HCT116 (cell line): ENCODE measurements at regions not wholly inside any gene's neighbourhood (a gene's known extent, or its start where the extent isn't known, plus 50 kb on each side); places are given as distances from the start of the nearest gene placed in this dataset.

Experiments
- ATAC-seq: fragments of 200-7000 bp; cut with Tn5 transposase; 2 replicates; pipeline ENCODE4 v1.9.1; 2020; ENCODE audit warnings: mild to moderate bottlenecking, moderate library complexity
- BruUV-seq: library from RNA; stranded (reverse); fragments of 400-500 nt; replicated peaks from 2 replicates; lab custom pipeline; 2021; lab: Mats Ljungman, UMichigan
- CTCF ChIA-PET: fragments of 300-600 bp; sonication (Branson Sonifier 250); formaldehyde crosslinking; loops from one replicate; lab custom pipeline; 2021; ENCODE audit warnings: antibody characterized with exemption; lab: Charles Lee
- POLR2A ChIA-PET: fragments of 300-600, 350-600 bp; sonication (Branson Sonifier 250); formaldehyde crosslinking; loops from one replicate; lab custom pipeline; 2021; ENCODE audit warnings: antibody characterized with exemption; lab: Charles Lee
- RAD21 ChIA-PET, 2 experiments: fragments of 300-600 bp; sonication (Branson Sonifier 250); formaldehyde crosslinking; loops; one replicate each; lab custom pipeline; 2023; ENCODE audit warnings: low total read pairs in 2 of 2; ENCODE audit not compliant: uncharacterized antibody in 2 of 2, unreplicated experiment in 2 of 2, low non-redundant PET in 1 of 2; lab: Charles Lee
- DNase-seq: peaks from one replicate; pipeline ENCODE4 v3.0.0-alpha.2; 2010; ENCODE audit warnings: low read depth, low spot score
- H2AFZ ChIP-seq: fragments of 200-600 bp; shearing (Covaris generic), sonication (generic); 2 replicates; pipeline ENCODE4 v1.6.1; 2017; ENCODE audit warnings: low read depth, mixed run types, mixed read lengths, antibody characterized with exemption, low read length; ENCODE audit not compliant: poor library complexity, severe bottlenecking
- H3K27ac ChIP-seq: 2 replicates; pipeline ENCODE4 v1.5.1; 2012; ENCODE audit warnings: low read depth, low read length
- H3K27me3 ChIP-seq: fragments of 200-600 bp; sonication (generic); 2 replicates; pipeline ENCODE4 v1.6.1; 2016; ENCODE audit warnings: mixed run types, low read length, mixed read lengths; ENCODE audit not compliant: insufficient read depth
- H3K36me3 ChIP-seq, 2 experiments: fragments of 200-500 bp in 1 of 2; fragments of 200-600 bp in 1 of 2; sonication (Bioruptor generic) in 1 of 2; sonication (generic) in 1 of 2; 2 replicates each; pipeline versions ENCODE4 v1.5.1 to v1.6.1; 2014 to 2016; ENCODE audit warnings: low read length in 2 of 2, inconsistent platforms in 1 of 2, mixed read lengths in 1 of 2, mixed run types in 1 of 2; ENCODE audit not compliant: insufficient read depth in 2 of 2, control insufficient read depth in 1 of 2
- H3K4me1 ChIP-seq, 2 experiments: fragments of 200-600 bp in 1 of 2; sonication (generic) in 1 of 2; 2 replicates each; pipeline versions ENCODE4 v1.5.1 to v1.6.1; 2012 to 2017; ENCODE audit warnings: low read length in 2 of 2, inconsistent platforms in 1 of 2, mild to moderate bottlenecking in 1 of 2, mixed read lengths in 1 of 2, mixed run types in 1 of 2, moderate library complexity in 1 of 2; ENCODE audit not compliant: insufficient read depth in 2 of 2, control insufficient read depth in 1 of 2
- H3K4me2 ChIP-seq: fragments of 200-600 bp; sonication (generic); 2 replicates; pipeline ENCODE4 v1.6.1; 2017; ENCODE audit warnings: mixed run types, low read length, mixed read lengths
- H3K4me3 ChIP-seq, 2 experiments: fragments of 200-600 bp in 1 of 2; sonication (generic) in 1 of 2; replicated peaks in 1 of 2; 2 replicates each; pipeline ENCODE4 v1.5.1; 2011 to 2016; ENCODE audit warnings: low read length in 2 of 2, control low read depth in 1 of 2, low read depth in 1 of 2, mild to moderate bottlenecking in 1 of 2, mixed read lengths in 1 of 2, mixed run types in 1 of 2
- H3K79me2 ChIP-seq: fragments of 200-600 bp; sonication (generic); 2 replicates; pipeline ENCODE4 v1.6.1; 2017; ENCODE audit warnings: mild to moderate bottlenecking, mixed run types, low read length, moderate library complexity, mixed read lengths; ENCODE audit not compliant: insufficient read depth
- H3K9ac ChIP-seq: fragments of 200-600 bp; sonication (generic); 2 replicates; pipeline ENCODE4 v1.6.1; 2016; ENCODE audit warnings: low read length, mixed read lengths
- H3K9me2 ChIP-seq: fragments of 200-600 bp; sonication (generic), shearing (Covaris generic); 2 replicates; pipeline ENCODE4 v1.6.1; 2017; ENCODE audit warnings: mixed run types, mild to moderate bottlenecking, moderate library complexity; ENCODE audit not compliant: insufficient read depth
- H3K9me3 ChIP-seq, 2 experiments: fragments of 200-500 bp in 1 of 2; fragments of 200-600 bp in 1 of 2; sonication (Bioruptor generic) in 1 of 2; sonication (generic) in 1 of 2; 2 replicates each; pipeline ENCODE4 v1.6.1; 2014 to 2017; ENCODE audit warnings: low read length in 2 of 2, mixed read lengths in 2 of 2, inconsistent platforms in 1 of 2, low read depth in 1 of 2, mild to moderate bottlenecking in 1 of 2, mixed run types in 1 of 2, moderate library complexity in 1 of 2; ENCODE audit not compliant: control insufficient read depth in 1 of 2, insufficient read depth in 1 of 2
- H4K20me1 ChIP-seq: fragments of 200-600 bp; sonication (generic), shearing (Covaris generic); 2 replicates; pipeline ENCODE4 v1.6.1; 2017; ENCODE audit warnings: mixed run types, mild to moderate bottlenecking, moderate library complexity; ENCODE audit not compliant: insufficient read depth
- CBX3 ChIP-seq: IDR thresholded peaks from 2 replicates; pipeline ENCODE4 v1.6.1; 2012; ENCODE audit warnings: low read depth
- CTCF ChIP-seq, 3 experiments: fragments of 200-600 bp in 1 of 3; sonication (generic) in 1 of 3; IDR thresholded peaks in 2 of 3; conservative IDR thresholded peaks in 1 of 3; 2 replicates each; pipeline ENCODE4 v1.5.1; 2012 to 2017; ENCODE audit warnings: low read depth in 2 of 3, low read length in 2 of 3, antibody characterized with exemption in 1 of 3, borderline replicate concordance in 1 of 3, control low read depth in 1 of 3, mild to moderate bottlenecking in 1 of 3, mixed read lengths in 1 of 3, mixed run types in 1 of 3, moderate library complexity in 1 of 3; ENCODE audit not compliant: insufficient read depth in 1 of 3
- FOSL1 ChIP-seq: IDR thresholded peaks from 2 replicates; pipeline ENCODE4 v1.6.1; 2012; ENCODE audit warnings: low read depth
- MAX ChIP-seq: IDR thresholded peaks from 2 replicates; pipeline ENCODE4 v1.6.1; 2012
- ZFX ChIP-seq: fragments of 450-650 bp; IDR thresholded peaks from 2 replicates; pipeline ENCODE4 v1.6.1; 2017
- ZNF274 ChIP-seq: fragments of 200-500 bp; sonication (Bioruptor generic); IDR thresholded peaks from 2 replicates; pipeline ENCODE4 v1.6.1; 2014; ENCODE audit warnings: mild to moderate bottlenecking, low read depth, low read length, inconsistent platforms
- intact Hi-C: fragments of 100-400 bp; cut with micrococcal nuclease; formaldehyde crosslinking; loops from 2 replicates; pipeline ENCODE4 v1.10.0; 2022
- TF ChIP-seq, protein P1 (sequence below): IDR thresholded peaks from 2 replicates; pipeline ENCODE4 v1.6.1; 2011; ENCODE audit warnings: mild to moderate bottlenecking, low read length, moderate library complexity; ENCODE audit not compliant: insufficient replicate concordance; ENCODE audit errors: extremely low read depth

DNA sequence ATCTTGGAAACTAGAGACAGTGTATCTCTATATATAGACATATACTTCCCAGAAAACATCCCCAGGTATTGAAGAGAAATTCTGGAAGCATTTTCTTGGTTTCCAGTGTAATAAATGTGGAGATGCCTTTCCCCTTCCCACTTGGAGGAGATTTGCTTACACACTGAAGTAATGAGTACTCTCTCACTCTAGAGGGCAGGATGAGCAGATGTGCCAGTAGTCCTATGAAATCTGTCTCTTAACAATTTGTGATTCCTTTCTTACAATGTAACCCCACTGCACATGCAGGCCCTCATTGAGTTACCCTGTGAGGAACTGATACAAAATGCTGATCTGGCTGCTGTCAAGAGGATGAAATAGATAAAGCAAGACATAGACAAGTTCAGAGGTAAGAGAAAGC lies 567.2 kb downstream of the SLCO4C1 start:
- intact Hi-C loops, result no loop called here
- H2AFZ ChIP-seq, result peak overlapping the region; percentile 6
- DNase-seq, result peak; percentile 19
- H3K9ac ChIP-seq, result no peak overlapping the region
- POLR2A ChIA-PET, result no interaction called here
- H3K9me3 ChIP-seq, result no peaks in the 10 kb centered on the region
- H4K20me1 ChIP-seq, result no peaks in the 10 kb centered on the region
- RAD21 ChIA-PET, result no interaction called here
- peak in 2 of 3 experiments; percentile 37 to 47; a peak in 4 of 6 replicates for TF ChIP-seq CTCF (IDR thresholded peaks at IDR 0.05 in 2 of 3, conservative IDR thresholded peaks at IDR 0.05 in 1 of 3; ENCODE audit: borderline replicate concordance in 1 of 3, insufficient read depth in 1 of 3, low read depth in 2 of 3, low read length in 2 of 3)
- no peak for TF ChIP-seq ZNF274
- TF ChIP-seq, protein P1, sequence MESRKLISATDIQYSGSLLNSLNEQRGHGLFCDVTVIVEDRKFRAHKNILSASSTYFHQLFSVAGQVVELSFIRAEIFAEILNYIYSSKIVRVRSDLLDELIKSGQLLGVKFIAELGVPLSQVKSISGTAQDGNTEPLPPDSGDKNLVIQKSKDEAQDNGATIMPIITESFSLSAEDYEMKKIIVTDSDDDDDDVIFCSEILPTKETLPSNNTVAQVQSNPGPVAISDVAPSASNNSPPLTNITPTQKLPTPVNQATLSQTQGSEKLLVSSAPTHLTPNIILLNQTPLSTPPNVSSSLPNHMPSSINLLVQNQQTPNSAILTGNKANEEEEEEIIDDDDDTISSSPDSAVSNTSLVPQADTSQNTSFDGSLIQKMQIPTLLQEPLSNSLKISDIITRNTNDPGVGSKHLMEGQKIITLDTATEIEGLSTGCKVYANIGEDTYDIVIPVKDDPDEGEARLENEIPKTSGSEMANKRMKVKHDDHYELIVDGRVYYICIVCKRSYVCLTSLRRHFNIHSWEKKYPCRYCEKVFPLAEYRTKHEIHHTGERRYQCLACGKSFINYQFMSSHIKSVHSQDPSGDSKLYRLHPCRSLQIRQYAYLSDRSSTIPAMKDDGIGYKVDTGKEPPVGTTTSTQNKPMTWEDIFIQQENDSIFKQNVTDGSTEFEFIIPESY, result no peak
- TF ChIP-seq CBX3, result no peak
- TF ChIP-seq MAX, result no peak
- TF ChIP-seq ZFX, result no peak
- TF ChIP-seq FOSL1, result no peak
- TF ChIP-seq, all 23 proteins: peak for 1
- CTCF ChIA-PET, result no interaction called here
- peak; percentile 84 for ATAC-seq
- no TSS peak for BruUV-seq
- H3K4me2 ChIP-seq, result no peak overlapping the region
- H3K4me3 ChIP-seq, result no peak overlapping the region
- H3K27me3 ChIP-seq, result no peaks in the 10 kb centered on the region
- no peaks in the 10 kb centered on the region for H3K4me1 ChIP-seq
- H3K79me2 ChIP-seq, result no peaks in the 10 kb centered on the region
- H3K36me3 ChIP-seq, result no peaks in the 10 kb centered on the region
- no peak overlapping the region for H3K27ac ChIP-seq
- no peaks in the 10 kb centered on the region for H3K9me2 ChIP-seq
